Stimulated activated CD8-positive, alpha-beta memory T cell treated with anti-CD3 and anti-CD28 coated beads, Interleukin-4, amount 100 ng/mL, for 4 hours (primary cell): ENCODE measurements at regions not wholly inside any gene's neighbourhood (a gene's known extent, or its start where the extent isn't known, plus 50 kb on each side); places are given as distances from the start of the nearest gene placed in this dataset.

Experiments
- DNase-seq, 2 donors: peaks; one replicate each; pipeline ENCODE4 v3.0.0-alpha.2; 2020; ENCODE audit warnings: low read depth in 2 of 2, low spot score in 1 of 2

GRCh38 chr16:16869746-16870145, 490.8 kb downstream of the NPIPA7 start:
- no peak for DNase-seq

DNA sequence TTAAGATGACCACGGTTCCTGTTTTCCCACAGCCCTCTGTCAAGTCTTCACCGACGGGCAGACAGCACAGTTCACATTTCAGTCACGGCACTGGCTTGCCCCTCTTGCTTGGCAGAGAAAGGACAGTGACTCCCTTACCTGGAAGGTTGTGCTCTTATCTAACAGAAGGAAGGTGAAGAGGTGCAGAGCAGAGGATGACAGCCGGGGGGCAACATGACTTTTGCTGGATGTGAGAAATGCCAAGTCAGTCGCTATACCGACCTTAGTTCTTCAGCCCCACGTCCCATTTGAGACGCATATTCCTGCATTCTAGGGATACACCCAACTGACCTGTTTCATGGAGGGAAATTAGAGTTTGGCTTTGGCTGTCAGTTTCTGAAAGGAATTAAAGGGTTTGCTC, 492.3 kb downstream of the NPIPA7 start:
- DNase-seq, result no peak

DNA sequence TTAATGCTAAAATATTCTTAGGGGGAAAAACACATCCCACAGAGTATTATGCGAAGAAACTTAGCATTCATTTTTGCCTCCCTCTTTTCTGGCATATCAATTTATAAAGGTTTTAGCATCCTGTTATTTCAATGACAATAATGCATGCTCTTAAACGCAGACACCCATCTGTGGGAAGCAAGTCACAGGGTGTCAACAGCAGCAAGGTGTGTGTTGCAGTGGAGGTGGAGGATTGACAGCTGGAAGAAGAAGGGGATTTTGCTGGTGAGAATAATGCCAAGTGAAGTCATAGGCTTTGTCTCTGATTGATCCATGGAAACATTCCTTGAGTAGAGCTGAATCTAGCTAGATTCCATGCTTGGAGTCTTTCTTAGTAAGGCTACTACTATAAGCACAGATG, 498.1 kb downstream of the NPIPA7 start:
- no peak for DNase-seq

GRCh38 chr16:16879567-16880251, 500.8 kb downstream of the NPIPA7 start:
- no peak for DNase-seq

DNA sequence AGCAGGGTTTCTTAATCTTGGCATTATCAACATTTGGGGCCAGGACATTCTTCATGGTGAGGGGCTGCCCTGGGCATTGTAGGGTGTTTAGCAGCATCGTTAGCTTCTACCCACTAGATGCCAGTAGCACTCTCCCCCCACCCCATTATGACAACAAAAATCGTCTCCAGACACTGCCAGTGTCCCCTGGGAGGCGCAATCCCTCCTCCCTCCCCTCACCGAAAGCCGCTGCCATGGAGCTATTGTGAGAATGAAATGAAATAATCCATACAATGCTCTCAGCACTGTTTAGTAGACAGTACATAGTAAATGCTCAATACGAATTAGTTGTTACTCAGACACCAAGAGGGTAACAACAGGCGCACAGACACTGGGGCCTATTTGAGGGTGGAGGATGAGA, 502.9 kb downstream of the NPIPA7 start:
- no peak for DNase-seq

DNA sequence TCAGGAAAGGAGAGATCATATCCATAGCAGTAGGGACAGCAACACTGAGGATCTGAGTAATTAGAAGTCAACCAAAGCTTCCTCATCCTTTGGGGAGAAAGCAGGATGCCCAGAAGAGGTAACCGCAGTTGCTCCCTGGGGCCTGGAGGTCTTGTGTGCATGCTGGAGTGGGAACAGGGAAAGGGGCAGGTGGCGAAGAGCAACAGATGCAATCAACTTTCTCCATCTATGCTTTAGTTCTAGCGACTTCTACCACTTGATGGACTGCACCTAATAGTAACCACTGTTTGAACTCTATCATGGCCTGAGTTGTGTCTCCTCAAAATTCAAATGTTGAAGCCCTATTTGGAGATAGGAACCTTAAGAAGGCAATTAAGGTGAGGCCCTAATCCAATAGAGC, 503.8 kb downstream of the NPIPA7 start:
- DNase-seq, result no peak

- no peak for DNase-seq
These were observed 505.5 kb downstream of the NPIPA7 start for GRCh38 chr16:16884451-16884850.

GRCh38 chr16:16887193-16887592, 508.3 kb downstream of the NPIPA7 start:
- no peak for DNase-seq

DNA sequence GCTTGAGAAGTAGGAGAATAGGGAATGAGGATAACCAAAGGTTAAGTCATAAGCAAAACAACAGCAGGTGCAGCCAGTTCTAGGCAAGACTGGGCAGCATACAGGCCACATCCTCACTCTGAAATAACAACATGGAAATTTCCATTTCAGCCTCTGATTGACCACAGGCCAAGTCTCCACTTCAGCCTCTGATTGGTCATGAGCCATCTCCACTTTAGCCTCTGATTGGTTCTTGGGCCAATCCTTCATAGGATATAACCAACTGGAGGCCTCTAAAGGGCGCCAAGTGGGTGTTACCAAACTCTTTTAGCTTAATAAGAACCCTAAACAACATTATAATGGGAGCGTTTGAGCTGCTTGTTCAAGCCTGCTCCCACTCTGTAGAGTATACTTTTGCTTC, 512.0 kb downstream of the NPIPA7 start:
- no peak for DNase-seq

DNA sequence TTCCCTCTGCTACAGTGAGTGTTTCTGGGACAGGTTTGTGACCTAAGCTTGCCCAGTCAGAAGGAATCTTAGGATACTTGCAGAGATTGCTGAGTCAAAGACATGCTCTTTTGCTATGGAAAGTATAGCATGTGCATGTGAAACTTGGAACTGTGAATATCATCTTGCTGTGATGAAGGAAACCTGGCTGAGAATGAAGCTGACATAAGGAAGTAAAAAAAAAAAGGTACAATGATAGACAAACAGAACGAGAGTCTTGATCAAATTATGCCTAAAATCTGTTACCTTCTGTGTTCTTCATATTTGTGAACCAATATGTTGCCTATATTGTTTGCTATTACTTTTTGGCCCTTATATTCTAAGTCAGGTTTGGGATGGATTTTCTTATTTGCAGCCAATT, 525.7 kb downstream of the NPIPA7 start:
- DNase-seq, result no peak

- no peak for DNase-seq
These were observed 526.9 kb downstream of the NPIPA7 start for GRCh38 chr16:16905850-16906249.

DNA sequence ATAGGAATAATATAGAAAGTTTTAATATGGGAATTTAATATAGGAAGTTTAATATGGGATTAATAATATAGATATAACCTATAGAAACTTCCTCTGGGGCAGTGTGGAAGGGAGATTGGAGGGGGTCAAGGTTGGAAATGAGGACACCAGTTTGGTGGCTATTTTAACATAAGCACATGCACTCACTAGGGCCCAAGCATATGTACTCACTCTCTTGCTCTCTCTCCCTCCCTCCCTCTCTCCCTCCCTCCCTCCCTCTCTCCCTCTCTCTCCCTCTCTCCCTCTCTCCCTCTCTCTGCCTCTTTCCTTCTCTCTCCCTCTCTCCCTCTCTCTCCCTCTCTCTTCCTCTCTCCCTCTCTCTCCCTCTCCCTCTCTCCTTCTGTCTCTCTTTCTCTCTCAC, 528.1 kb downstream of the NPIPA7 start:
- DNase-seq, result no peak

DNA sequence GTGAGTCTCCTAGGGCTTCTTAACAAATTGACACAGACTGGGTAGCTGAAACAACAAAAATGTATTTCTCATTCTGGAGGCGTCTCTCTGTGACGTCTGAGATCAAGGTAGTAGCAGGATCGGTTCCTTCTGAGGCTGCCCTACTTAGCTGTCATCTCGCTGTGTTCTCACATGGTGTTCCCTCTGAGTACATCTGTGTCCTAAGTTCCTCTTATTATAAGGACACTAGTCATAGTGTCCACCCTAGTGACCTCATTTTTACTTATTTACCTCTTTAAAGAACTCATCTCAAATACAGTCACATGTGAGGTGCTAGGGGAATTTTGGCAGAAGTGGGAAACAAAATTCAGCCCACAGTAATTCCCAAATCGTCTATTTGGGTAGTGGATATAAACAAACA, 529.1 kb downstream of the NPIPA7 start:
- no peak for DNase-seq

- DNase-seq, result no peak
These were observed 530.2 kb downstream of the NPIPA7 start for GRCh38 chr16:16909126-16909525.

DNA sequence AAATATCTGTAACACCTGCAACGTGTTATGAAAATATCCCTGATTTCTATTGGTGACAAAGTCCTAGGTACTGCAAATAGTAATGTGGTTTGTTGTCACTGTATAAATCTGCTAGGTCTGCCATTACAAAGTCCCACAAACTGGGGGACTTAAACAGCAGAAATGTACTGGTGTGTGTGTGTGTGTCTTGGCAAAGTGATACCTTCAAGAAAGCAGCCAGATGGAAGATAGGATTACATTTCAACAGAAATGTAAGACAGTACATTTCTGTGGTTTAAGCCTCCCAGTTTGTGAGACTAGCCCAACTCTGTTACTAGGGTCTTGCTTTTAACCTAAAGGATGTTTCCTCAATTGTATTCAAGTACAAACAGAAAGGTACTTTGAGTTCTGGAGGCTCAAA, 531.7 kb downstream of the NPIPA7 start:
- DNase-seq, result no peak

- DNase-seq, result no peak
These were observed 536.8 kb downstream of the NPIPA7 start for GRCh38 chr16:16915771-16916170.

DNA sequence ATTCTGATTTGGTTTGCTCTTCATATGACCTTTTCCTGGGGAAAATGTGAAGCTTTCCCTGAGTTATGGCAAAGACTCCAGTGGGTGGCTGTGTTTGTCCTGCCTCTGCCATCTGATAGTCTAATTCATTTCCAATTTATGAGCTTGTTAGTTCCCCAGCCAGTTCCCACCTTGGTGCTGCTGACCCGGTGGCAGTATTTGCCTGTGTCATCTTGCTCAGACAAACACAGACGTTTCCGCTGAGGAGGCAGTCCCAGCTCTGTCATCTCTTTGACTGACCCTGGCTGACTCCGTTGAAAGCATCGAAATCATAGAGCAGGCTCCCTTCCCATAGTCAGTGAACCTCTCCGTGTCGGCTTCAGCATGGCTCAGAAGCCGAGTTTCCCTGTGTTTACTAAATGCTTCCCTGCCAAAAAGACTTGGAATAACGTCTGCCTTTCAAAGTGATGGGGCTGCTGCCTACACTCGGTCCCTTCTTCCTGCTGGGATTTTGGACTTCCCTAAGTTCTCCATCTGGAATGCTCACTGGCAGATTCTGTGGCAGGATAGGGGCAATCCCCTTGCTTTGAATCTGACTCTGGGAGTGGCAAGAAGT, 538.3 kb downstream of the NPIPA7 start:
- no peak for DNase-seq

- DNase-seq, result no peak
These were observed 544.5 kb downstream of the NPIPA7 start for GRCh38 chr16:16923479-16923878.

DNA sequence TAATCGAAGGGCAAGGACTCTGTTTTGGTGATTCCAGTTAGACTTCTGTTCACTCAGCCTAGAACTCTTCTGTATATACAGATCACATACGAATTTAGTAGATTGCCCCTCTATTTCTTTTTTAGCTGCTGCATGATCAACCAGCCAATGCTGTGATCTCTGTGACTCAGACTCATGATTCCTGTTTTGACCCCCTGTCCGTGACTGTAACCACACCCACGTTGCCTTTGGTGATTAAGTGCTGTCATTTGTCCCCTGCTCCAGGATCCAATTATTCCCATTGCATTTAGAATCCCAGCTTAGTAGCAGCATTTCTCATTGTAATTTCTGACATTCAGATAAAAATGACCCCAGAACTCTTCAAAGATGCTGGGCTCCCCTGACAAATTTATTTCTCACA, 545.7 kb downstream of the NPIPA7 start:
- no peak for DNase-seq

- DNase-seq, result no peak
These were observed 545.3 kb downstream of the XYLT1 start for GRCh38 chr16:16925432-16925831.

DNA sequence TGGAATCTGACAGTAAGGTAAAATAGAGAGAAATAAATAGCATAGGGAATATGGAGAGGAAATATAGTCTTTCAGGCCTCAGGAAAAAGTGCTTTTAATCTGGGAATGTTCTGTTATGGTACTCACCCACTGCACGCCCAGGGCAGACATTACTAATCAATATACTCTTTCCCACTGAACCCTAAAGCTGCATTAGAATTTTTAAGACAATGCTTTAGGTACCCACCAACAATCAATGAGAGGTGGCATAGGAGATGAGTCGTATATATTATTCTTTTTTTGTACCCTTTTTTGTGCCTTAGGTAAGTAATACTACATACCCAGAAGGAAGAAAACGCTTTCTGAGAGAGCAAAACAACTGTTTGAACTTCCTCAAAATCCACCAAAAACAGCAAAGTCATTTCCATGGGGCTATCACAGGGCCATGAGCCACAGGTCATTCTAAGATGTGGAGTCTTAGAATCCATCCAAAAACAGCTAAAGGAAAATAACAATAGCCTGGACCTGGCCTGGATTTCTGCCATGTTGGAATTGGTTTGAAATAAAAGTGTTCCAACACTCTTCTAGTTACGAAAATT, 542.1 kb downstream of the XYLT1 start:
- DNase-seq, result no peak

DNA sequence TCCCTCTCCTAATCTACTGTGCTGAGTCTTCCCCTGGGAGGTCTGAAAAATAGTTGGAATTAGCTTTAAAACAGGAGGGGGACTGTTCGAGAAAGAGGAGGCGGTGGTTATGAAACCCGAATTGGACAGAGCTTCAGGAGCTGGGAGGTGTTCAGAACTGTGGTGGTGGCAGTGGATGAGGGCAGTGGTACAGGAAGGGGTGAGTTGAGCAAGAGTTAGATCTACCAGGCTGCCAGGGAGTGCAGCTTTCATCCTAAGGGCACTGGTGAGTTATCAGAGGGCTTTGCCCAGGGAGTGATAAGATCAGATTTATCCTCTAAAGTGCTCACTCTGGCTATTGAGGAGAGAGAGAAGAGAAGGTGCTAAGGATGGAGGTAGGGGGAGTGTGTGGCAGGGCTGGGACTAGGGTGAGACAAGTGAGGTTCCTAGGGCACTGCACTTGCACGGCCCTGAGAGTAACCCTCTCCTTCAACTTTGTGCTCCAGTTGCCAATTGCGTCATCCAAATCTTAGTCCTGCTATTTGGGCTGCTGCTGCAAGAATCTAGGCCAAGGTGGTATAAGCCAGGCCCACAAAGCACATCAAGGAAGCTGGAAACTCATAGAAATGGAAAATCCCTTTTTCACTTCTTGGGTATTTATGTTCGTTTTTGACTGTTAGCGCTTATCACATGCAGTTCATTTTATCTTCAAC, 540.3 kb downstream of the XYLT1 start:
- no peak for DNase-seq
